Osteoblast (primary cell): ENCODE measurements at regions not wholly inside any gene's neighbourhood (a gene's known extent, or its start where the extent isn't known, plus 50 kb on each side); places are given as distances from the start of the nearest gene placed in this dataset.

ENCODE experiments used
- DNase-seq: peaks from one replicate; pipeline ENCODE4 v3.0.0; 2011; ENCODE audit warnings: low spot score, mixed read lengths; ENCODE audit not compliant: insufficient read length; ENCODE audit errors: missing footprints
- H2AFZ ChIP-seq: 2 replicates; pipeline ENCODE4 v1.6.0; 2011; ENCODE audit warnings: mild to moderate bottlenecking, low read length
- H3K27ac ChIP-seq: 2 replicates; pipeline ENCODE4 v1.5.1; 2011; ENCODE audit warnings: mild to moderate bottlenecking, low read depth, low read length, moderate library complexity
- H3K27me3 ChIP-seq: 2 replicates; pipeline ENCODE4 v1.6.0; 2012; ENCODE audit warnings: mild to moderate bottlenecking, control low read depth, inconsistent platforms, low read length, moderate library complexity; ENCODE audit not compliant: insufficient read depth
- H3K36me3 ChIP-seq: 2 replicates; pipeline ENCODE4 v1.5.1; 2011; ENCODE audit warnings: mild to moderate bottlenecking, low read length, control low read depth, moderate library complexity; ENCODE audit not compliant: insufficient read depth
- H3K4me1 ChIP-seq: 2 replicates; pipeline ENCODE4 v1.5.1; 2011; ENCODE audit warnings: mild to moderate bottlenecking, low read length, control low read depth, moderate library complexity; ENCODE audit not compliant: insufficient read depth
- H3K4me2 ChIP-seq: 2 replicates; pipeline ENCODE4 v1.6.0; 2011; ENCODE audit warnings: mild to moderate bottlenecking, low read length; ENCODE audit not compliant: insufficient read depth
- H3K4me3 ChIP-seq: fragments of 200-600 bp; sonication (generic); 3 replicates; pipeline ENCODE4 v1.5.1; 2012; ENCODE audit warnings: mild to moderate bottlenecking, low read length, inconsistent platforms; ENCODE audit not compliant: insufficient read depth
- H3K79me2 ChIP-seq: 2 replicates; pipeline ENCODE4 v1.6.0; 2012; ENCODE audit warnings: mild to moderate bottlenecking, low read length, control low read depth, inconsistent platforms; ENCODE audit not compliant: insufficient read depth
- H3K9me3 ChIP-seq: 2 replicates; pipeline ENCODE4 v1.5.1; 2011; ENCODE audit warnings: low read depth, low read length, control low read depth
- H4K20me1 ChIP-seq: 2 replicates; pipeline ENCODE4 v1.6.0; 2012; ENCODE audit warnings: mild to moderate bottlenecking, low read length, control low read depth; ENCODE audit not compliant: insufficient read depth
- TF ChIP-seq, protein P1 (sequence below): IDR thresholded peaks from 2 replicates; pipeline ENCODE4 v1.5.1; 2011; ENCODE audit warnings: mild to moderate bottlenecking, low read depth, low read length, moderate library complexity; ENCODE audit errors: extremely low read depth

DNA sequence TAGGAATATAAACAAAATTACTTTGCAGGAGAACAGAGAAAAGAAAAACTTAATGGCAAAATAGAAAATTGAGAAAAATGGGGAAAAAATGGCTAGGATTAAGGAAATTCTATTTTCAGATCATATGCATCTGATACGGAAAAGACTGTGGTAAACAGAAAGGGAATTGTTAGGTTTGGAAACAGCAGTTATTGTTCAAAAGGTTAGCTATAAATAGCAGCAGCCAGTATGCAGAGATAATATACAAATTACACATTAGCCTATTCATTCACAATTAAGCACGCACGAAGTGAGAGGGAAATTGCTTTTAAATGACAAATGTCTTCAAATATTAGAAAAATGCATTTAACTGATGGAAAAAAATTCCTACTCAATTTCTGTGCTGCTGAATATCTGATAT is 224.1 kb upstream of the FAM3C start:
- H3K27me3 ChIP-seq: no peaks in the 10 kb centered on the region
- H3K4me2 ChIP-seq: no peak overlapping the region
- H3K27ac ChIP-seq: no peak overlapping the region

DNA sequence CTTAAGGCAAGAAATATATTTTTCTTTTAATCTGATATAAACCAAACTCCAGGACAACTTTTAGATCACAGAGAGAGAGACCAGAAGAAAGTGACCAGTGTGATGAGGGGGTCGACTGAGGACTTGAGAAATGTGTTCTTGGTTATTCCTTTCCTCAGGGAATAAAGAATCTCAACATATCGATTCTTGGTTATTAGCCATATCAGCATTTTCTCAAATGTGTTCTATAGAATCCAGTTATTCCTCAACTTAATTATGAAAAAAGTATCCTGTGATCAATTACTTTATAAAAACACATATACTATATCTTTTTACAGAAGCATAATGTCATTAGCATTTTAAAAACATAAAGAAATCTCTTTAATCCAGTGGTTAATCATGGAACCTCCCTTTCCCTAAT is 222.1 kb upstream of the FAM3C start:
- Histone ChIP-seq H3K4me2 (no peak overlapping the region), H3K27ac (no peak overlapping the region), H4K20me1 (no peaks in the 10 kb centered on the region), H3K79me2 (no peaks in the 10 kb centered on the region), H3K4me1 (no peaks in the 10 kb centered on the region), H2AFZ (no peak overlapping the region), H3K36me3 (no peaks in the 10 kb centered on the region), H3K9me3 (no peaks in the 10 kb centered on the region), H3K27me3 (no peaks in the 10 kb centered on the region), H3K4me3 (no peak overlapping the region)
- DNase-seq: no peak
- TF ChIP-seq, protein P1, sequence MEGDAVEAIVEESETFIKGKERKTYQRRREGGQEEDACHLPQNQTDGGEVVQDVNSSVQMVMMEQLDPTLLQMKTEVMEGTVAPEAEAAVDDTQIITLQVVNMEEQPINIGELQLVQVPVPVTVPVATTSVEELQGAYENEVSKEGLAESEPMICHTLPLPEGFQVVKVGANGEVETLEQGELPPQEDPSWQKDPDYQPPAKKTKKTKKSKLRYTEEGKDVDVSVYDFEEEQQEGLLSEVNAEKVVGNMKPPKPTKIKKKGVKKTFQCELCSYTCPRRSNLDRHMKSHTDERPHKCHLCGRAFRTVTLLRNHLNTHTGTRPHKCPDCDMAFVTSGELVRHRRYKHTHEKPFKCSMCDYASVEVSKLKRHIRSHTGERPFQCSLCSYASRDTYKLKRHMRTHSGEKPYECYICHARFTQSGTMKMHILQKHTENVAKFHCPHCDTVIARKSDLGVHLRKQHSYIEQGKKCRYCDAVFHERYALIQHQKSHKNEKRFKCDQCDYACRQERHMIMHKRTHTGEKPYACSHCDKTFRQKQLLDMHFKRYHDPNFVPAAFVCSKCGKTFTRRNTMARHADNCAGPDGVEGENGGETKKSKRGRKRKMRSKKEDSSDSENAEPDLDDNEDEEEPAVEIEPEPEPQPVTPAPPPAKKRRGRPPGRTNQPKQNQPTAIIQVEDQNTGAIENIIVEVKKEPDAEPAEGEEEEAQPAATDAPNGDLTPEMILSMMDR: no peak

More for the DNA sequence above, 224.1 kb upstream of the FAM3C start:
- no peaks in the 10 kb centered on the region for H4K20me1 ChIP-seq
- H3K36me3 ChIP-seq: no peaks in the 10 kb centered on the region
- no peaks in the 10 kb centered on the region for H3K4me1 ChIP-seq
- H3K4me3 ChIP-seq: no peak overlapping the region
- TF ChIP-seq, protein P1: no peak
- no peak overlapping the region for H2AFZ ChIP-seq
- no peaks in the 10 kb centered on the region for H3K79me2 ChIP-seq
- no peaks in the 10 kb centered on the region for H3K9me3 ChIP-seq
- DNase-seq: no peak

DNA sequence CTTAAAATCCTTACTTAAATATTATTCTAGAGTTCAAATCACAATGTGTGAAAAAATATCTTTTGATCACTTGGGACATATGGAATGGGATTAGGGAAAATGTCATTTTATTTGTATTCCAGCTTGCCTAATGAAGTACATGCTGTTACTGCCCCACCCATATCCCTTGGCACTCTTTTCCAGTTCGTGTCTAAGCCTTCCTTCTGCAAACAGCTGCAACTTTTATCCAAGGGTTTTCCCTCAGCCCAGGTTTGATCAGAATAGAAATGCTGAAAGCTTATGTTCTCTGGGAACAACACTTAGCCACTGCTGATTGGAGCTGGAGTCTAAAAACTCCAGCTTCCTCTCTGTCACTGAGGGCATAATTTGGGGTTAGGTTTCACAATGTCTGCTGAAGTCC is 214.1 kb upstream of the FAM3C start:
- Histone ChIP-seq H3K9me3 (no peaks in the 10 kb centered on the region), H3K4me1 (peaks cover 6% of the 10 kb centered on the region), H3K4me3 (no peak overlapping the region), H2AFZ (no peak overlapping the region), H3K4me2 (no peak overlapping the region), H3K27ac (no peak overlapping the region), H4K20me1 (no peaks in the 10 kb centered on the region), H3K27me3 (no peaks in the 10 kb centered on the region), H3K36me3 (no peaks in the 10 kb centered on the region), H3K79me2 (no peaks in the 10 kb centered on the region)
- no peak for DNase-seq
- TF ChIP-seq, protein P1: no peak

DNA sequence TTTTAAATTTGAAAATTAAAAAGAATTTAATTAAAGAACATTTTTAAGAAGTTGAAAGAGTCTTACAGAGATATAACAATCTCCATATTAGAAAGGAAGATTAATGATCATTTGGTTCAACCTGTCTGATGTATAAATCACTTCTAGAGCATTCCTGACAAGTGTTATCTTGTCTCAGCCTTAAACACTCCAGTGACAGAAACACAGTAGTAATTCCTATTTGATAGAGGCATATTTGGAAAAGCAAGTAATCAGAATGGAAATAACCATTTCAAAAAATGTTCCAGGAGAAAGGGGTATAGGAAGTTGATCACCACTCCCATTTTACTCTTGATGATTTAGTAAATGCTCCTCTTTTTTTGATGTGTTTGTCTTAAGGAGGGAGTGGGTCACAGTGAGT is 213.1 kb upstream of the FAM3C start:
- Histone ChIP-seq H3K27ac (no peak overlapping the region), H3K4me1 (peaks cover 16% of the 10 kb centered on the region), H3K4me3 (no peak overlapping the region), H3K4me2 (no peak overlapping the region), H3K79me2 (no peaks in the 10 kb centered on the region), H3K27me3 (no peaks in the 10 kb centered on the region), H3K9me3 (no peaks in the 10 kb centered on the region), H2AFZ (no peak overlapping the region), H4K20me1 (no peaks in the 10 kb centered on the region), H3K36me3 (no peaks in the 10 kb centered on the region)
- TF ChIP-seq, protein P1: no peak
- no peak for DNase-seq
